GM18505 (cell line): ENCODE measurements at regions not wholly inside any gene's neighbourhood (a gene's known extent, or its start where the extent isn't known, plus 50 kb on each side); places are given as distances from the start of the nearest gene placed in this dataset.

ENCODE experiments used
- ATAC-seq: cut with Tn5 transposase; IDR thresholded peaks from one replicate; pipeline ENCODE4 v1.9.1; 2021; ENCODE audit not compliant: unreplicated experiment
- POLR2A ChIP-seq: IDR thresholded peaks from 4 replicates; pipeline ENCODE4 v1.6.1; 2011; ENCODE audit warnings: borderline replicate concordance; ENCODE audit not compliant: insufficient read depth, insufficient read length; ENCODE audit errors: extremely low read depth

DNA sequence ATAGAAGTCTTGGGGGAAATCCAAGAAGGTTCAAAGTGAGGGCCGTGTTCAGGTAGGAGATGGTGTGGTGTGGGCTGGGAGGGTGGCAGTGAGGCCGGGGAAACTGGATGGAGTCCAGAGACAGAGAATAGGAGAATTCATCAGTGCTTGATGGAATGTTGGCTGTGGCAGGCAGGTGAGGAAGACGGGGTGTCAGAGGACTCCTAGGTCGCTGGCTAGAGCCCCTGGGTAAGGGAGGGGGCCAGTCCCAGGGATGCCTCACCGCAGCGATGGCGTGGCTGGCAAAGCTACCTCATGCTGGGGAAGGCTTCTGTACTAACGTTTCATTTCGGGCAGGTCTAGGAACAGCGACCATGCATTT lies 373.0 kb downstream of the RPS24 start:
- no peak for ATAC-seq
- no peak for TF ChIP-seq POLR2A

DNA sequence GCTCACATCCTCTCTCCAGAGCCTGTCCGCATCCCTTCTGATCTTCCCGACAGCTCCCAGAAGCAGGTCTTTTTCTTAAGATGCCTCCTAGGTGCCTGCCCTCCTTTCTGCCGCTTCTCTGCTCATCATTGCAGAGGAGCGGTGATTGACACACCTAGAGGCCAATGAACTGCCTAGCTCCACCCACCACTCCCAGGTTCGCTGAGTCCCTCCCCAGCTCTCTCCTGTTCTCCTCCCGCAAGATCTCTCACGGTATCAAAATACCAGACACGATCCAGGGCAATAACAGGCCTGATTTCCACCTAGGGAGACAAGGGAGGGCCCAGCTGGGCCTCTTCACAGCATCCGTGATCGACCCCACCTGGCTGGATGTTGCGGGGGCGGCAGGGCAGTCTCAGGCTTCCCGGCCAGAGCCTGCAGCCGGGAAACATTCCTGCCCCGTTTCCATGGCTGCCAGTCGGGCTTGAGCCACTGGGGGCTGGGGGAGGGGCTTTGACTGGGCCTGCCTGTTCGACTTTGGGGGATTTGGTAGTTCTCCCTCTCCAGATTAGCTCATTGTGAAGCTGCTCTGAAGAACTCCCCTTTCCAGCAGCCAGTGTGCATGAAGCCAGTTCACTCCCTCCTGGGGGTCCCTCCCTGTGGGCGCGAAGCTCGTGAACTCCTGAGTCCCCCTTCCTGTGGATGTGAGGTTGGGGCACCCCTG lies 373.5 kb downstream of the RPS24 start:
- ATAC-seq, result peak; percentile 88
- TF ChIP-seq POLR2A, result no peak

DNA sequence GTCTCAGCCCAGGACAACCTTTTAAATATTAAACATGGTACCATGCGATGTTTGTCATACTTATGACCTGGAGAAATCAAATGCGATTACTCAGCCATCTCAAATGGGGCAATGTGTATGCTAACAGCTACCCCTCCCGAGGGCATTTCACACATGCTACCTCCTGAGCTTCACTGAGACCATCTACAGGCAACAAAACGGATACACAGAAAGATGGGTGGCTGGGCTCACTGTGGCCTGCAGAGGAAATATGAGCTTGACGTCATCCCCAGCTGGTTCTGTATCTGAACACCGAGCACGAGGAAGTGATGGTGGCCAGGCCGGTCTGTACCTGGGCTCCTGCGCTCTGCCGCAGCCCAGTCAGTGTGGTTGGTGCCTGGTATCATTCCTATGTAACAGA lies 374.3 kb downstream of the RPS24 start:
- no peak for TF ChIP-seq POLR2A
- ATAC-seq, result no peak

DNA sequence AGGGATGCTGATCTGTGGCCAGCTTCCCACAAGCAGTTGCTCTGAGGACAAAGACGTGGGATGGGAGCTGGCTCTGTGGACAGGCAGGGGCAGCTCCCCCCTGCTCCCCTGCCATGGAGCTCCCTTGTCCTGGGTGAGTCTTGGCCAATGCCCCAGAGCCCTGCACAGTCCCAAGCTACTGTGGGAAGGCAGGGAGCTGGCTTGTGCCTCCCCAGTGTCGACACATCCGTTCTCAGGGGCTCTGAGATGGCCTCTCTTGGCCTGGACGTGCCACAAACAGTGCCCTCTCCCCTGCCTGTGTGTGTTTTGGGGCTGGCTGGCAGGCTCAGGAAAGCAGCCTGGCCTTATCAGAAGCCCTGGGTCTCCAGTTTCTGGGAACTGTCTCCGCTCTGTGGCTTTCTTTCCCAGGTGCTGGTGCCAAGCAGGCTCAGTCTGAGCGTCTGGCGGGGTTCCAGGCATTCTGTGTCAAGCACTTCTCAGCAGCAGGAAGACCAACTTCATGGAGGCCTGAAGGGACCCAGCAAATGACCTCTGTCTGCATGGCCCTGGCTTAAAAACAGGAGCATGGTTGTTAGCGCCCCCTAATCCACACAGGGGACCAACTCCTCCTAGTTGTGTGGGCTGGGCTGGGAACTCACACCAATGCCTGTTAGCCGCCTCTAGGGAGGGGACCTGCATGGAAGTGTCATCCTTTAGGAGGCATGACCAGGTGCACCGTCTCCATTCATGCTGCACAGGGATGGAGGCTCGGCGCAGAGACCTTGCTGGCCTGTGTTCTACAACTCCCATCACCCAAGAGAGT lies 375.2 kb downstream of the RPS24 start:
- ATAC-seq, result no peak
- no peak for TF ChIP-seq POLR2A

DNA sequence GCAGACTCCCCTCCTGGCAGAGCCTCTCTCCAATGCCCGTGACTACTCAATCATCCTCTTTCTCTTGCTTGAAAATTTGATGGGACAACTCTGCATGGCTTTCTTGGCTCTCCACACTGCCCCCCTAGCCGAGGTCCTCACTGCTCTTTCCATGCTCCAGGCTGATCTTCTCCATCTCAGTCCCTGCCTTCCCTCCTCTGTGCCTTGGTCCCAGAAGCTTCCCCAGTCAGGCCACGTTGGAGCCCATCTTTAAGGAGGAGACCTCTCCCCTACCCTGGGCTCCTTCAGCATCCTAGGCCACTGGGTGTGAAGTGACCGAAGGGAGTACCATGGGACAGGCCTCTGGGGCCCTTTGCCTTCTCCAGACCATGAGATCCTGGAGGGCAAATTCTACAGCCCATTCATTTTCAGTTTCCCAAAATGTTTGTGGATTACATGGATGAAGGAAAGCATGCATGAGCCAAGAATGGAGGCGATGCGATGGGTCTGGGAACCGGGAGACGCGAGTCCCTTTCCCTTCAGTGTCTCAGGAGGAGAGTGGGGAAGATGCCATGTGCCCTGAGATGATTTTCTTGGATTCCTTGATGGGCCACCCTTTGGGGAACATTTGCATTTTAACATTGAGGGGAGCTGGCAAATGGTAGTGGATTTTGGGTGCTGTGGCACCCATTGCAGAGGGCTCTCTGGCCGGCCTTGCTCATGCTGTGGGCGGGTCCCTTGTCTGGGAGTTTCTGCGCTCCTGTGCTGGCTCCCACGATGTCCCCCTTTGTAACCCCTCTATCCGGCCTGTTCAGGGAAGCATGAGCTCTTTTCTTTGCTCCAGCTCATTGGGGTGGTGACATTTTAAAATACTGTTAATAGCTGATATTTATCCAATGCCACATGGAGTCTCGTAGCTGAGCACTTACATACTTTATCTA lies 376.6 kb downstream of the RPS24 start:
- TF ChIP-seq POLR2A, result no peak
- no peak for ATAC-seq

DNA sequence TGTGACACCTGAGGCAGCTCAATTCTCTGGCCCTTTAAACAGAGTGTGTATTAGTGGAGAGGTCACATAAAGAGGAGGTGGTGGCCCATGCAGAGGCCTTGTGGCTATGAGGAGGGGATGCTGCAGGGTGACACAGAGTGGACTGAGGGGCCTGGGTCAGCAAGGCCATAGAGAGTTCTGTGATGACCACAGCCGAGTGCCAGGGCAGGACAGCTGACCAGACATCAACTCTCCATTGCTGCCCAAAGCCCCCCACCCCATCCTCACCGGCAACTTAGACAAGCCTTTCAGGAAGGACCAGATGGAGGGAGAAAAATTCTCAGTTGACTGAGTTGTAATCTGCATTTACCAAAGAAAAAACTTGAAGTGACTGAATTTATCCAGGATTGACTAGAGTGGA lies 378.1 kb downstream of the RPS24 start:
- ATAC-seq, result no peak
- TF ChIP-seq POLR2A, result no peak

DNA sequence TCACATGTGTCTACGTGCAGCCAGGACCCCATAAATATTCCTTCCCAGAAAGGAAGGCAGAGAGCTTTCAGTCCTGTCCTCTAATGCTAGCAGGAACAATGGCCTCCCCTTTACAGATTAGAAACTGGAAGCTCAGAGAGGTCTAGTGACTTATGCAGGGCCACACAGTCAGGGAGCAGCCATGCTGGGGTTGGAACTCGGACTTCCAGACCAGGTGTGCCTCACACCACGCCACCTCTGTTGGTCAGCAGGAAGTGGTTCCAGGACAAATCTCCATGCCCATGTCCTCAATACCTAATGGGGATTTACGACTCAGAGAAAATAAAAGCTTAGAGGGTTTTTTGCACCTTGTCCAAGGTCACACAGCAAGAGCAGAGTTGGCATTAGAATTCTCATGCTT lies 378.9 kb downstream of the RPS24 start:
- TF ChIP-seq POLR2A, result no peak

DNA sequence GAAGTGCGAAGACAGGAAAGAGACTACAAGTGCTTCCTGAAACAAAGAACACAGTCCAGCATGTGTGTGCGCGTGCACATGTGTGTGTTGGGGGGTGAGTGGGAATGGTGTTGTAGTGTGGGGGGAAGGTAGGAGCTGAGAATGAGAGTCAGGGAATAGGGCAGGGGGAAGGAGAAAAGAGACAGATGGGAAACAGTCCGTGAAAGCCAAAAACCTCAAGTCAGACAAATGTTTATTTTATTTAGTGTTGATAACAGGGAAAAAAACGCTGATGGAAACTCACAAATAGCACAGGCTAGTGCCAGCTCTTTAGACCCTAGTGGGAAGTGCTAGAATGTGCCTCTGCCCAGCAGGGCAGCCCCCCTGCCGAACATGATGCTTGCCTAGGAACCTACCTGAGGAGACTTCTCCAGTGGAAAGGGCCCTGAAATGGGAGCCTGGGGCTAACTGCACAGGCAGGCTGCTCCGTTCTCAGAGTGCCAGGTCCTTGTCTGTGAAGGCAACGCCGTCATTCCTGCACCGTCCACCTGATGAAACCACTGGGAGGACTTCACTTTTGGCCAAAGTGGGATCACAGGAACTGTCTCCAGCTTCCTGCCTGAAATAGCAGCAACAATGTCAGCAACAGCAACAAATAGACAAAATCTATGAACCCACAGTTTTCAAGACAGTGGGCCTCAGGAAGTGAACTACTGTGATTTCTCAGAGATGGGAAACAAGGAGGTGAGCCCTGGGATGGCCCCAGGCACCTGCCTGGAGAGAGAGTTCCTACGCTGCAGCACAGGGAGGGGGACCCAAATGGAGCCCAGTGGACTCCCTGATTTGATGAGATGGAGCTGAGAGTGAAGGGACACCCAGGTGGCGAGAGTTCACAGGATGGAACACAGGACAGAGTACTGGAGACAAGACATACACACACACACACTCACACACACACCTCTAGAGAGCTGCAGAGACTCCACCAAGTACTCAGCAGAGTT lies 379.7 kb downstream of the RPS24 start:
- ATAC-seq, result no peak
- TF ChIP-seq POLR2A, result no peak

More for the DNA sequence above, 378.9 kb downstream of the RPS24 start:
- no peak for ATAC-seq

DNA sequence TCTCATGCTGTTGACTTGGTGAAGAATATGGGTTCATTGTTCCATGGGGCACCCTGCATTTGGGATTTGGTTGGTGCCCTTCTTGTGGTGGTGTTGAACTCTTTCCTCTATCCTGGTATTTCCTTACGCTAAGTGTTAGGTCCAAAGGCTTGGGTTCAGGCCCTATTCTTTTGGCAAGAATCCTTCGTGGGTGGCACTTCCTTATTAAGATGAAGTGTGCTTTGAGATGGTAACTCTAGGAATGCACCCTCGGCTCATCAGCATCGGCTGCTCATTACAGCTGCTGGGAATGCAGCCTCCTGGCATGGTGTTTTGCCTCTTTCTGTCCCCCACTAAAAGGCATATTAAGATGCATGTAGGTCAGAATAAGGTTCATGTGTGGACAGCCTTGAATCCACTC lies 380.7 kb downstream of the RPS24 start:
- TF ChIP-seq POLR2A, result no peak
- no peak for ATAC-seq

DNA sequence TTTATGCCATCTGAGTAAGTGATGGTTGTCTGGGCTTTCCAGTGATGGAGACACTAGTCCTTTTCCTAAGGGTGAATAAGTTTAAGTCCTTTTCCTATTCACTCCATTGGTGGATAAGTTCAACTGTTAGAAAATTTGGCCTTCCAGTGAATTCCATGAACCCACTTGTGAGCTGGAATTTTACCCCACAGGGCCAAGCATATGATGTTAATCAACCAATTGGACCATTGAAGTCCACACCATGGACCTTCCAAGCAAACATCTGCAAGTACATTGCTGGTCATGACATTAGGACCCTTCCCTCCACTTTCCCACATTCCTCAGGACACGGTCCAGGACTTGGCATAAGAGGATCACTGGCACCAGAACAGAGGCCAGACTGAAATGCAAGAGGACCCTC lies 381.4 kb downstream of the RPS24 start:
- TF ChIP-seq POLR2A, result no peak
- ATAC-seq, result no peak

DNA sequence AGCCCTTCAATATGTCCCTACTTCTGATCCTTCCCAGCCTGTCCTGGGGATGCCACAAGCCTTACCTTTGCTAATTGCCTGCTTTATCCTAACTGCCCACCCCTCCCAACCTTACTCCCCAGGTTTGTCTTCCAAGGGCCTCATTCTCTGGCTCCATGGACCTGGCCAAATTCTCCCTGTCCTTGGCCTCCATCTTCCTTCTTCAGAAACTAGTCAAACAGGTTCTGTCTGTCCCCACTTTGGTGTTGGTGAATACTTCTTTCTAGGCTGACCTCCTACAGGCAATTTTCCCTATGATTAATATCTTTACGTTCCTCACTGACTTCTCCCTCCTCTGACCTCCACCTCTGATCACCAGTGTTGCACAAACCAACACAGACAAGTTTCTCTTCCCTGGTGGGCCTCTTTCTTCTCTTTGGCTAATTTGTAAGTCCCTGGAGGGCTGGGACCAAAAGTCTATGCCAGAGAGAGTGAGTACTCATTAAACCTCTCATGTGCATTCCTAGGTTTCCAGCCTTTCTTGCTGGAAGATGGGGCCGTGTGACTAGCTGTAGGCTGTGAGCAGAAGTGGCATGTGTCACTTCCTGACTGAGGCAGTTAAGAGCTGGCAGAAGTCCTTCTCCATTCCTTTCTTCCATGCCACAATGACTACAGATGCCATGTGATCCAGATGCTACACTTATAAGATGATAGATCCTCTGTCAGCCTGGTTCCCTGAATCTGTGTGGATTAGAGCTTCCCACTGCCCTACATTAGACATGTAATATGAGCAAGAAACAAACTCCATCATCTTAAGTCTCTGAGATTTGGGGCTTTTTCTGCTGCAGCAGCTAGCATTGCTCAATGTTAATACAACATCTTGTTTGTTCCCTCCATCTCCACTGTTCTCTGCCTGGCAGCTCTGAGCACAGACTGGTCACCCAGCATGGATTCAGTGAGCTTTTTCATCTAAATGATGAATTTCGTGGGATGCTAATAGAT lies 382.7 kb downstream of the RPS24 start:
- no peak for ATAC-seq
- no peak for TF ChIP-seq POLR2A

DNA sequence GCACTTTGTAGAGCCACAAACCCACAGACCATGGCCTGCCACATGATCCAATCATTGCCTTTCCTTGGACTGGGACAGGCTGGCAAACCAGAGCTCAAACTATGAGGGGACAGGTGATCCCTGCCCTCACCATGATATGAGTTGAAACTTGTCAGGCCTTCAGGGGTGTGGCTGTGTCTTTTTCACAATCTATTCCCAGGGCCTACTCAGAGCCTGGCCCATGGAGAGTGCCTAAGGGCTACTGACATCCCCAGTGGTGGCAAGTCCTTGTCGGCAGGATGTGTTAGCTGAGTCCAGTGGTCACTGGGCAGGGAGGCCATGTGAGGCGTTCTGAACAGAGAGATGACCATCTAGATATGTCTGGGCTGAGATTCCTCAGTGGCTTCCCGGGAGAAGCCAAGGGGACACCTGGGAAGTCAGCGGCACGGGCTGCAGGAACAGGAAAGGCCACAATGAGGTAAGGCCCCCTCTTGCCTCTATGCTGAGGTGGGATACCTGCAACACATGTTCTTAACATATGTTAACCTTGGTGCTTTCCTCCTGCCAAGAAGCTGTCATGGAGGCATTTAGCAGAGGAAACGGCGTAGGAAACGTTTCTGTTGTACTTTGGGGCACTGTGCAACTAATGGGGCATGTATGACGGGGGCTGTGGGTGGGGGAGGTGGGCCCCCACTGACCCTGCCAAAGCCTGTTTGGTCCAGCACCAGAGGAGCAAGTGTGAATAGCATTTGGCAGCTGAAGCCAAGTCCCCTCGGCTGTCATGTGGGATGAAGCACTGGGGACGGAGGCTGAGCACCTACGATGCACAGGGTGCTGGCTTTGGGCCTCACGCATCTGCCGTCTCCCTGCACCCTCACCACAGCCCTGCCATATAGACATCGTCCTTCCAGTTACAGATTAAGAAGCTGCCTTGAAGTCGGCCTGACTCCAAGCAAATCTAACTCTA lies 384.0 kb downstream of the RPS24 start:
- TF ChIP-seq POLR2A, result no peak
- ATAC-seq, result no peak
